Fibroblast of pulmonary artery (primary cell): ENCODE measurements at regions not wholly inside any gene's neighbourhood (a gene's known extent, or its start where the extent isn't known, plus 50 kb on each side); places are given as distances from the start of the nearest gene placed in this dataset.

ENCODE experiments used
- DNase-seq: peaks from one replicate; pipeline ENCODE4 v3.0.0-alpha.2; 2010; ENCODE audit warnings: low read depth
- H3K4me3 ChIP-seq: replicated peaks from 2 replicates; pipeline ENCODE4 v1.5.1; 2011; ENCODE audit warnings: low read depth, mild to moderate bottlenecking, control low read depth, low read length, moderate library complexity
- TF ChIP-seq, protein P1 (sequence below): IDR thresholded peaks from 2 replicates; pipeline ENCODE4 v1.5.1; 2011; ENCODE audit warnings: mild to moderate bottlenecking, control low read depth, low read length, inconsistent platforms; ENCODE audit errors: missing control alignments

DNA sequence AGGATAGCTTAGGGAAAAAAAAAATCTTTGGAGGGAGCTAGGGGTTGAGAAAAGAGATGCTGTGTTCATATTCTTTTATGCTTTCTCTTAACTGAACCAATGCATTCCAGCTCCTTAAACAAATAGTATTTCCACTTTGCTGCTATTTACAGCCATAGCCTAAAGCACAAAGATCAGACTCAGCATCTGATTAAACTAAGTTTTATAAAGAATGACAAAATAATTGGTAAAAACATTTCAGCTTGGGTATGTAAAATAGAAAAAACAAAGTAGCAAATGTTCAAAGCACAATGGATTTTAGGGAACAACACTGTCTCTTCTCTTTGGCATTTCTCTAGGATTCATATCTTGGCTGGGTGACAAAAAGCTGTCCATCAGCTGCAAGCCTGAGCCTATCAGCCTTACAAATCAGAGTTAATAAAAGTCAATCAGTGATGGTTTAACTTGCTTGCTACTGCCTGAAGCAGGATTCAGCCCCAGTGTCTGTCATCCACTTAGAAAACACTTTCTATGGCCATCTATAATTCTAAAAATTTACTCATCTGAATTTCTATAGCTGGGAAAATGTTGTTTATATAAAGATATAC is 232.1 kb upstream of the CDIN1 start:
- DNase-seq = no peak
- H3K4me3 ChIP-seq = no peak overlapping the region
- TF ChIP-seq, protein P1, sequence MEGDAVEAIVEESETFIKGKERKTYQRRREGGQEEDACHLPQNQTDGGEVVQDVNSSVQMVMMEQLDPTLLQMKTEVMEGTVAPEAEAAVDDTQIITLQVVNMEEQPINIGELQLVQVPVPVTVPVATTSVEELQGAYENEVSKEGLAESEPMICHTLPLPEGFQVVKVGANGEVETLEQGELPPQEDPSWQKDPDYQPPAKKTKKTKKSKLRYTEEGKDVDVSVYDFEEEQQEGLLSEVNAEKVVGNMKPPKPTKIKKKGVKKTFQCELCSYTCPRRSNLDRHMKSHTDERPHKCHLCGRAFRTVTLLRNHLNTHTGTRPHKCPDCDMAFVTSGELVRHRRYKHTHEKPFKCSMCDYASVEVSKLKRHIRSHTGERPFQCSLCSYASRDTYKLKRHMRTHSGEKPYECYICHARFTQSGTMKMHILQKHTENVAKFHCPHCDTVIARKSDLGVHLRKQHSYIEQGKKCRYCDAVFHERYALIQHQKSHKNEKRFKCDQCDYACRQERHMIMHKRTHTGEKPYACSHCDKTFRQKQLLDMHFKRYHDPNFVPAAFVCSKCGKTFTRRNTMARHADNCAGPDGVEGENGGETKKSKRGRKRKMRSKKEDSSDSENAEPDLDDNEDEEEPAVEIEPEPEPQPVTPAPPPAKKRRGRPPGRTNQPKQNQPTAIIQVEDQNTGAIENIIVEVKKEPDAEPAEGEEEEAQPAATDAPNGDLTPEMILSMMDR = no peak

DNA sequence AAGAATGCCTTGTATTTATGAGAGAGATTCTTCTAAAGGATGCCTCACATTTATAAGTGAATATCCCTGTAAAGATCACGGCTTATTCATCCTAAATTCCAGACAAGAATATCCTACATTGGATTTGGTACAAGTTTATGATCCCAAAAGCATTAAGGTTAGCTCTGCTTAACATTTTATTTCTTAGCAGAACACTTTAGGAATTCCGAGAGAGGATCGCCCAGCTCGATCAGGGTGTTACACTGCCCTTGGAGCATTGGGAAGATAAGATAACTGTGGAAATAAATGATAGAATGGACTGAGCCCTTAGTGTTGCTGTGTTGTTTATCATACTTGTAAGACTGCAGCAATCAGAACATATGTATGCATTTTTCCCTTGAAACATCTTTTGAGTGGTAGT is 223.0 kb upstream of the CDIN1 start:
- no peak for DNase-seq
- H3K4me3 ChIP-seq = no peak overlapping the region
- TF ChIP-seq, protein P1 = no peak

DNA sequence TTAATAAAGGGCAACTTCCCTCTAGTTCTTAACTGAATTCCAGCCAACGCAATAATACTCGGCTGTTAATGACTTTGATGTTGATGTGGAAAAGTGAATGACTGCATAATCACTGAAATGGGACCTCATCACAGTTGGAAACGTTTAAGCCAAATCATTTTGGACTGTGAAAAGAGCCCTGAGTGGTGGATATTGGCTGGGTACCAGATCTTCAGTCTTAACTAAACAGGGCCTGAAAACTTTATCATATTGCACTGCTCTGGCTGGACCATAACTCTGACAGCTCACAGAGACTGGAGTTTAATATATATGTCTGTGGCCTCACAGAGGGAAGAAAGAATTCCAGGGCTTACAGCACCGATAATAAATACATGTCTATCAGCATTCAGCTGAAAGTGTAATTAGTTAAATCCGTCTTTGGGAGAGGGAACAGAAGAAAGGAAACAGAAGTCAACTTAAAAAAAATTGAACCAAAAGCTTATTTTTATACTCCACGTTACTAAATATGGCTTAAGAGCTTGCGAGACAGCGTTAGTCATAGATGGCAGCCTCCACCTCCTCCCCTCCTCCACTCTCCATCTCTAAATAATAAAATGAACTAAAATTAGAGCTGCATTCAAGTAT is 222.3 kb upstream of the CDIN1 start:
- peak; percentile 69 for DNase-seq
- no peak overlapping the region for H3K4me3 ChIP-seq
- TF ChIP-seq, protein P1 = no peak

DNA sequence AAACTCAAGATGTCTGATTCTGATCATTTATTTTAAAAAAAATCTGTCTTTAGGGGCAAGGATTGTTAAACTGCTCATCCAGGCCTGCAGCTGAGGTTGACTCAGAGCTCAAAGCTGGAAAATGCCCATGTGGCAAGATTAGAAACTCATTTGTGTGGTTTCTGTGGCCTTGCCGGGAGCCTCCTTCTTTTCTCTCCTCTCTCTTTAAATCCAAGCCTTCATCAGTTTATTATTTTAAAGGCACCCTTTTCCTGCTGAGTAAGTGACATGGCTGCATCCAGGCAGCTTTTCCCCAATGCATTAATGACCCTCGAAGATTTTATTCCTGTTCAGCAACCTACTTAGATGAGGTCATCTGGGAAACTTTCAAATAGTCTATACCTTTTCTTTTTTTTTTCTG is 221.3 kb upstream of the CDIN1 start:
- no peak overlapping the region for H3K4me3 ChIP-seq
- TF ChIP-seq, protein P1 = no peak
- peak; percentile 61 for DNase-seq

DNA sequence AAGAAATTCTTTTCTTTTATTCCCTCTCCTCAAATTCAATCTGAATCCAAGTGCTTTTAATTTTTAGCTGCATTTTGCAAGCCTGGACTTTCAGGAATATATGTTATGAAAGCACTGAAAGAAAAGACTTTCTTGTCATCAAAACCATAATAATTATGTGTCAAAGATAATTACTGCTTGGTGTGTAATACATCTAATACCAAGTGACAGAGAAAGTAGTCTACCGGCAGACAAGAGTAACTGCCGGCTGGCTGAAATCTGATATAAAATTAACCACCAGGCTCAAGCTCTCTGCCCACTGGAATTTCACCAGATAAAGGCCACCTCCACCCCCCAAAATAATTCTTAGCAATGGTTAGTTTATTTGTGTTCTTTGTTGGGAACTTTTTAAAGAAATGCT is 220.9 kb upstream of the CDIN1 start:
- DNase-seq = no peak
- H3K4me3 ChIP-seq = no peak overlapping the region
- TF ChIP-seq, protein P1 = no peak

DNA sequence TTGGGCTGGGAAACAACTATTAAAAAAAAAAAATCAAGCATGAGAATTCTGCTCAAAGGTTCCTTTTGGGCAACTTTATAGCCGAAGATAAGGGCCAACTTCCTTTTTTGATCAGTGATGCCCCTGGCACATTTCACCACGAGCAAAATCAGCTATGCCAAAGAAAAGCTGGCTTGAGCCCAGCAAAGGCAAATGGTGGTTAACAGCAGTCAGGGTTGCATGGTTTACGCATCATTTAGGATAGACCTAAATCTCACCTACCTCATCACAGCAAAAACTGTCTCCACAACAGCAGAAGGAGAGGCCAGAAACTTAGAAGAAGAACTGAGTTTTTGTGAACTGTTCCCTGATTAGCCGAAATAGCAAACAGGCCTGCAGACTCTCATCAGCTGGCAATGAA is 220.1 kb upstream of the CDIN1 start:
- no peak overlapping the region for H3K4me3 ChIP-seq
- TF ChIP-seq, protein P1 = no peak
- no peak for DNase-seq

DNA sequence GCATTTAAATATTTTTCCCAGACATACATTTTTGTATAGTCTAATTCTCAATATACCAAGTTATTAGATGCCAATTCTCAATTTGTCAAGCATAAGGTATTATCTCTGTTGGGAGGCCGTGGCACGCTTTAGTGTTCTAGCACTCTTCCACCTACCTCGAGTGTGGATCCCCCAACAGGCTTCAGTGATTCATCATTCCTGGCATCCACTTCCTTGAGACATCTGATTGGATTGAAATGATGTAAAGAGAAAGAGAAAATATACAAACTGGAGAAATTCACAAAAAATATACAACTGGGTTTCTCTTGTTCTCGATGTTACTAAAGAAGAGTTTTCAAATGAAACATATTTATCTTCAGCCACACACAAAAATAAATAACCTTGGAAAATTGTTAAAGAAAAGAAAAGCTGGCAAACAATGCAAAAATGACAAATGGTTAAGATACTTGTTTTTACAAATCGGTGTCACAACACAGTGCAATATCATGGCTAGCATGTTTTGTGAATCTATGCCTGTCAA is 218.0 kb upstream of the CDIN1 start:
- H3K4me3 ChIP-seq = no peak overlapping the region
- DNase-seq = peak; percentile 65
- TF ChIP-seq, protein P1 = no peak
